IMR-90 (cell line): ENCODE measurements at regions not wholly inside any gene's neighbourhood (a gene's known extent, or its start where the extent isn't known, plus 50 kb on each side); places are given as distances from the start of the nearest gene placed in this dataset.
A peak's percentile ranks its signal among the peaks of the same experiment; 100 is the strongest.

Experiments used
- ATAC-seq: fragments of 200-7000 bp; cut with Tn5 transposase; 2 replicates; pipeline ENCODE4 v1.9.1; 2020; ENCODE audit warnings: low read depth, mild to moderate bottlenecking, moderate library complexity
- BruUV-seq: library from RNA; stranded (reverse); fragments of 400-500 nt; replicated peaks from 2 replicates; lab custom pipeline; 2021; lab: Mats Ljungman, UMichigan
- CTCF ChIA-PET: fragments of 300-600 bp; formaldehyde crosslinking; extraction: SDS; loops from one replicate; lab custom pipeline; 2021; ENCODE audit warnings: antibody characterized with exemption; lab: Yijun Ruan, JAX
- POLR2A ChIA-PET: fragments of 300-600 bp; sonication (Branson Sonifier 250); formaldehyde crosslinking; loops from one replicate; lab custom pipeline; 2022; ENCODE audit warnings: antibody characterized with exemption; ENCODE audit not compliant: unreplicated experiment; lab: Charles Lee
- DNase-seq: peaks from one replicate; pipeline ENCODE4 v3.0.0; 2013
- H2AFZ ChIP-seq: replicated peaks from 2 replicates; pipeline ENCODE3; 2013; ENCODE audit warnings: low read length, mild to moderate bottlenecking; ENCODE audit not compliant: poor library complexity
- H2AK5ac ChIP-seq: 2 replicates; pipeline ENCODE4 v1.6.1; 2013; ENCODE audit warnings: low read depth, low read length, inconsistent platforms
- H2AK9ac ChIP-seq: replicated peaks from 2 replicates; pipeline ENCODE3; 2013; ENCODE audit warnings: mild to moderate bottlenecking, low read depth, low read length, moderate library complexity; ENCODE audit not compliant: poor library complexity
- H2BK120ac ChIP-seq: 2 replicates; pipeline ENCODE4 v1.6.1; 2013; ENCODE audit warnings: low read depth, low read length, inconsistent platforms
- H2BK15ac ChIP-seq: 3 replicates; pipeline ENCODE4 v1.6.1; 2013; ENCODE audit warnings: low read depth, low read length, inconsistent platforms
- H2BK20ac ChIP-seq: 2 replicates; pipeline ENCODE4 v1.6.1; 2013; ENCODE audit warnings: low read depth, mild to moderate bottlenecking, inconsistent platforms, low read length, moderate library complexity
- H2BK5ac ChIP-seq: 2 replicates; pipeline ENCODE4 v1.6.1; 2013; ENCODE audit warnings: mild to moderate bottlenecking, low read depth, low read length, inconsistent platforms; ENCODE audit not compliant: poor library complexity, severe bottlenecking
- H3K14ac ChIP-seq: replicated peaks from 2 replicates; pipeline ENCODE4 v1.6.1; 2013; ENCODE audit warnings: low read depth, low read length, inconsistent platforms
- H3K18ac ChIP-seq: 2 replicates; pipeline ENCODE4 v1.6.1; 2013; ENCODE audit warnings: low read depth, low read length, control low read depth
- H3K23ac ChIP-seq: 2 replicates; pipeline ENCODE4 v1.6.1; 2013; ENCODE audit warnings: low read depth, low read length, inconsistent platforms
- H3K27ac ChIP-seq: 2 replicates; pipeline ENCODE4 v1.5.1; 2013; ENCODE audit warnings: mild to moderate bottlenecking, control low read depth, low read length; ENCODE audit not compliant: insufficient read depth
- H3K27me3 ChIP-seq: 2 replicates; pipeline ENCODE4 v1.6.1; 2013; ENCODE audit warnings: low read length; ENCODE audit not compliant: control insufficient read depth, insufficient read depth
- H3K36me3 ChIP-seq: 2 replicates; pipeline ENCODE4 v1.6.1; 2013; ENCODE audit warnings: low read length, mixed read lengths; ENCODE audit not compliant: control insufficient read depth, insufficient read depth
- H3K4ac ChIP-seq: 2 replicates; pipeline ENCODE4 v1.6.1; 2013; ENCODE audit warnings: low read depth, low read length, inconsistent platforms
- H3K4me1 ChIP-seq: 2 replicates; pipeline ENCODE4 v1.6.1; 2013; ENCODE audit warnings: low read length, mixed read lengths; ENCODE audit not compliant: control insufficient read depth, insufficient read depth
- H3K4me2 ChIP-seq: 2 replicates; pipeline ENCODE4 v1.6.1; 2013; ENCODE audit warnings: low read depth, mild to moderate bottlenecking, control low read depth, low read length, moderate library complexity
- H3K4me3 ChIP-seq: 2 replicates; pipeline ENCODE4 v1.5.1; 2013; ENCODE audit warnings: low read depth, mild to moderate bottlenecking, control low read depth, low read length, moderate library complexity; ENCODE audit not compliant: insufficient read depth
- H3K56ac ChIP-seq: 2 replicates; pipeline ENCODE4 v1.6.1; 2013; ENCODE audit warnings: low read length, inconsistent platforms; ENCODE audit not compliant: insufficient read depth; ENCODE audit errors: extremely low read depth
- H3K79me1 ChIP-seq, 2 experiments: 2 replicates each; pipeline ENCODE4 v1.6.1; 2013; ENCODE audit warnings: low read length in 2 of 2, inconsistent platforms in 1 of 2, low read depth in 1 of 2
- H3K9ac ChIP-seq: 2 replicates; pipeline ENCODE4 v1.6.1; 2013; ENCODE audit warnings: low read depth, low read length, control low read depth
- H3K9me1 ChIP-seq: 2 replicates; pipeline ENCODE4 v1.6.1; 2013; ENCODE audit warnings: low read length, inconsistent platforms; ENCODE audit not compliant: insufficient read depth
- H3K9me3 ChIP-seq: 2 replicates; pipeline ENCODE4 v1.6.1; 2013; ENCODE audit warnings: low read length; ENCODE audit not compliant: control insufficient read depth, insufficient read depth
- H4K20me1 ChIP-seq: 2 replicates; pipeline ENCODE4 v1.6.1; 2013; ENCODE audit warnings: low read length, inconsistent platforms; ENCODE audit not compliant: insufficient read depth
- H4K5ac ChIP-seq: 2 replicates; pipeline ENCODE4 v1.6.1; 2013; ENCODE audit warnings: mild to moderate bottlenecking, low read depth, low read length, control low read depth
- H4K8ac ChIP-seq, 2 experiments: 2 replicates each; pipeline ENCODE4 v1.6.1; 2013; ENCODE audit warnings: low read depth in 2 of 2, low read length in 2 of 2, control low read depth in 1 of 2, inconsistent platforms in 1 of 2
- H4K91ac ChIP-seq: 2 replicates; pipeline ENCODE4 v1.6.1; 2013; ENCODE audit warnings: low read depth, low read length, inconsistent platforms; ENCODE audit not compliant: insufficient read depth
- BHLHE40 ChIP-seq: fragments of 150-350 bp; IDR thresholded peaks from 2 replicates; pipeline ENCODE4 v1.6.1; 2016; ENCODE audit warnings: mild to moderate bottlenecking, low read depth, low read length
- CEBPB ChIP-seq: IDR thresholded peaks from 2 replicates; pipeline ENCODE4 v1.6.1; 2012; ENCODE audit warnings: low read depth, low read length, improper control_type of control experiment
- MAFK ChIP-seq: IDR thresholded peaks from 2 replicates; pipeline ENCODE4 v1.6.1; 2012; ENCODE audit warnings: low read depth, low read length, improper control_type of control experiment
- MAZ ChIP-seq: IDR thresholded peaks from 2 replicates; pipeline ENCODE4 v1.6.1; 2012; ENCODE audit warnings: low read depth, mild to moderate bottlenecking, low read length, improper control_type of control experiment, moderate library complexity, borderline replicate concordance
- POLR2A ChIP-seq: IDR thresholded peaks from 2 replicates; pipeline ENCODE4 v1.6.1; 2012; ENCODE audit warnings: mild to moderate bottlenecking, low read depth, low read length
- RAD21 ChIP-seq: IDR thresholded peaks from 2 replicates; pipeline ENCODE4 v1.6.1; 2012; ENCODE audit warnings: low read length, improper control_type of control experiment
- RFX5 ChIP-seq: IDR thresholded peaks from 2 replicates; pipeline ENCODE4 v1.8.0; 2012; ENCODE audit warnings: low read depth, mild to moderate bottlenecking, low read length, moderate library complexity
- whole genome bisulfite sequencing, 2 experiments: methylation state at CpG; one replicate each; pipeline versions ENCODE4 v1.1.5 to v1.1.7; 2013; ENCODE audit warnings: missing lambda C conversion rate in 2 of 2; ENCODE audit not compliant: insufficient read length in 1 of 2; ENCODE audit errors: extremely low coverage in 2 of 2; 5-methylcytosine and 5-hydroxymethylcytosine counted together
- dilution Hi-C: fragments of 300-500 bp; cut with HindIII; formaldehyde crosslinking; loops from one replicate; pipeline ENCODE4 v1.14.3; 2018; ENCODE audit warnings: low sequenced_read_pairs; ENCODE audit not compliant: unreplicated experiment
- in situ Hi-C: fragments of 300-500 bp; cut with MboI; formaldehyde crosslinking; loops from 3 replicates; pipeline ENCODE4 v1.14.3; 2019; ENCODE audit warnings: low sequenced_read_pairs, inconsistent platforms, mixed read lengths
- intact Hi-C: fragments of 100-400 bp; cut with micrococcal nuclease; formaldehyde crosslinking; loops from 2 replicates; pipeline ENCODE4 v1.10.0; 2022
- TF ChIP-seq, protein P1 (sequence below): fragments of 150-350 bp; IDR thresholded peaks from 2 replicates; pipeline ENCODE4 v1.6.1; 2016; ENCODE audit warnings: low read depth, mild to moderate bottlenecking, low read length, moderate library complexity, borderline replicate concordance

DNA sequence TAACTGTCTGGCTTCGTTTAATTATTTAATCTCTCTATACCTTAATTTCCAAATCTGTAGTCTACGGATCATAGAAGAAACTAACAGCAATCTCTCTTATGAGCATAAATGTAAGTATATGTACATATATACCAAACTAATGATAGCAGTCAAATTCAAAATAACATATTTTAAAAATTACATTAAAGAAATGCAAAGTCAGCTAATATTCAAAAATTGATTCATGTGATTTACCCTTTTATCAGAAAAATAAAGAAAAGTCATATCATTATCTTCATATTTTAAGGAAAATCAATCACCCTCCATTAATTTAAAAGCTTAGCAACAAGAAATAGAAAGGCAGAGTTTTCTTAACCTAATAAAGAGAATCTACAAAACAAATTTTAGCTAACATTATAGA is 575.9 kb downstream of the IRS1 start:
- Histone ChIP-seq H2BK15ac (no peak overlapping the region), H4K91ac (no peak overlapping the region), H2BK20ac (no peak overlapping the region), H3K9ac (no peak overlapping the region), H3K9me3 (no peaks in the 10 kb centered on the region), H3K4ac (no peak overlapping the region), H4K20me1 (no peaks in the 10 kb centered on the region), H3K27ac (no peak overlapping the region), H3K23ac (no peak overlapping the region), H3K56ac (no peak overlapping the region), H2BK5ac (no peak overlapping the region), H2AFZ (no peak overlapping the region), H2AK5ac (no peak overlapping the region), H3K36me3 (no peaks in the 10 kb centered on the region), H3K9me1 (no peaks in the 10 kb centered on the region), H2AK9ac (no peak overlapping the region), H3K27me3 (no peaks in the 10 kb centered on the region), H2BK120ac (no peak overlapping the region), H3K79me1 (no peaks in the 10 kb centered on the region), H3K18ac (no peak overlapping the region), H3K4me3 (no peak overlapping the region), H4K8ac (no peak overlapping the region), H3K4me1 (no peaks in the 10 kb centered on the region), H3K14ac (no peak overlapping the region), H3K4me2 (no peak overlapping the region), H4K5ac (no peak overlapping the region)
- dilution Hi-C loops (no loop called here), in situ Hi-C loops (no loop called here), intact Hi-C loops (loop anchor here (10.0 kb wide), 1 partner anchor 501 kb away; no protein-coding TSS in a partner anchor)
- ChIA-PET CTCF (no interaction called here), POLR2A (no interaction called here)
- DNase-seq (no peak), ATAC-seq (no peak)
- BruUV-seq, result no TSS peak
- TF ChIP-seq RAD21 (no peak), MAFK (peak; percentile 97), MAZ (no peak), BHLHE40 (no peak), RFX5 (no peak), CEBPB (no peak), POLR2A (no peak)
- TF ChIP-seq, protein P1, sequence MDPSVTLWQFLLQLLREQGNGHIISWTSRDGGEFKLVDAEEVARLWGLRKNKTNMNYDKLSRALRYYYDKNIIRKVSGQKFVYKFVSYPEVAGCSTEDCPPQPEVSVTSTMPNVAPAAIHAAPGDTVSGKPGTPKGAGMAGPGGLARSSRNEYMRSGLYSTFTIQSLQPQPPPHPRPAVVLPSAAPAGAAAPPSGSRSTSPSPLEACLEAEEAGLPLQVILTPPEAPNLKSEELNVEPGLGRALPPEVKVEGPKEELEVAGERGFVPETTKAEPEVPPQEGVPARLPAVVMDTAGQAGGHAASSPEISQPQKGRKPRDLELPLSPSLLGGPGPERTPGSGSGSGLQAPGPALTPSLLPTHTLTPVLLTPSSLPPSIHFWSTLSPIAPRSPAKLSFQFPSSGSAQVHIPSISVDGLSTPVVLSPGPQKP, result no peak
- WGBS, 2 experiments, result no CpG with 5 or more reads among the region's 2 CpGs
